ENCODE measurements at regions not wholly inside any gene's neighbourhood (a gene's known extent, or its start where the extent isn't known, plus 50 kb on each side); places are given as distances from the start of the nearest gene placed in this dataset.

DNA sequence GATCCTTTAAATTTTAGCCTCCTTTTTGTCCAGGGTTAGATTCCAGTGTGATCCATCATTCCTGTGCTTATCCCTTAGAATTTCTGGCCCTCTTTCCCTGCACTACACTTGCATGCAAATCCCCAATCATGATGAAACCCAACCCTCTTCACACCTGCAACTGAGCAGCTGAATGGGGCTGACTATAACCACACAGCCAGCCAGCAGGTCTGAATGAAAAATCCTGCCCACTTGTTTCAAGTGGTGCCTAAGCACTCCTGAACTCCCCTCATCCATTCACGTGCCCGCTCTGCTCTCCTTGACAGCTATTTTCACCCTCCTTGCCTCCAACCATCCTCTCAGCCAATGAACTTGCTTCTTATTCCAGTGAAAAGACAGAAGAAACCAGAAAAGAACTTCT, 80.5 kb upstream of the AFF3 start:
- H3K9me3 Mint-ChIP-seq (ENCODE audit: low read depth) = no peaks in the 10 kb centered on the region
- no peaks in the 10 kb centered on the region for H3K36me3 Mint-ChIP-seq (ENCODE audit: insufficient read depth)
- H3K27me3 Mint-ChIP-seq = peaks cover 35% of the 10 kb centered on the region

DNA sequence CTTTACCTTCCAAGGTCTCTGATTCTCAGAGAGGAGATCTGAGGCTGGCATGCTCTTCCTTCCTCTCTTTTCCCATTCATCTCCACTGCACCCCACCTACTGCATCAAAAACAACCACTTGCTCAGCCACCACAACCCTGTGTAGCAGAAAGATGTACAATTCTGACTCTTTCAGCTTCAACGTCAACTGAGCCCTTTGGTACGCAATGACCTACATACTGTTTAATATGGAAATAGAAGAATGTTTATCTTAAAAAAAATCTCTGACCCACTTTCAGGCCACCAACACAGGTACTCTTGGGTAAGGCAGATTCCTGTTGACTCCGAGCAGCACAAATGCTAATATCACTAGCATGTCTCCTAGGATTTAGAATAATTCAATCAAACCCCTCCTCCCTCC, 76.2 kb upstream of the AFF3 start:
- no peak overlapping the region for H3K27ac Mint-ChIP-seq
- H3K4me1 Mint-ChIP-seq (ENCODE audit: low read depth) = no peaks in the 10 kb centered on the region
- H3K36me3 Mint-ChIP-seq (ENCODE audit: insufficient read depth) = no peaks in the 10 kb centered on the region
- H3K4me3 Mint-ChIP-seq (ENCODE audit: low read depth) = no peak overlapping the region
- H3K9me3 Mint-ChIP-seq (ENCODE audit: low read depth) = no peaks in the 10 kb centered on the region
- H3K27me3 Mint-ChIP-seq = peaks cover 16% of the 10 kb centered on the region
- TF ChIP-seq, protein P1, sequence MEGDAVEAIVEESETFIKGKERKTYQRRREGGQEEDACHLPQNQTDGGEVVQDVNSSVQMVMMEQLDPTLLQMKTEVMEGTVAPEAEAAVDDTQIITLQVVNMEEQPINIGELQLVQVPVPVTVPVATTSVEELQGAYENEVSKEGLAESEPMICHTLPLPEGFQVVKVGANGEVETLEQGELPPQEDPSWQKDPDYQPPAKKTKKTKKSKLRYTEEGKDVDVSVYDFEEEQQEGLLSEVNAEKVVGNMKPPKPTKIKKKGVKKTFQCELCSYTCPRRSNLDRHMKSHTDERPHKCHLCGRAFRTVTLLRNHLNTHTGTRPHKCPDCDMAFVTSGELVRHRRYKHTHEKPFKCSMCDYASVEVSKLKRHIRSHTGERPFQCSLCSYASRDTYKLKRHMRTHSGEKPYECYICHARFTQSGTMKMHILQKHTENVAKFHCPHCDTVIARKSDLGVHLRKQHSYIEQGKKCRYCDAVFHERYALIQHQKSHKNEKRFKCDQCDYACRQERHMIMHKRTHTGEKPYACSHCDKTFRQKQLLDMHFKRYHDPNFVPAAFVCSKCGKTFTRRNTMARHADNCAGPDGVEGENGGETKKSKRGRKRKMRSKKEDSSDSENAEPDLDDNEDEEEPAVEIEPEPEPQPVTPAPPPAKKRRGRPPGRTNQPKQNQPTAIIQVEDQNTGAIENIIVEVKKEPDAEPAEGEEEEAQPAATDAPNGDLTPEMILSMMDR (IDR thresholded peaks at IDR 0.05; ENCODE audit: unreplicated experiment) = no peak
- DNase-seq (ENCODE audit: low spot score, unreplicated experiment) = no peak

More for the DNA sequence above, 80.5 kb upstream of the AFF3 start:
- TF ChIP-seq, protein P1 (IDR thresholded peaks at IDR 0.05; ENCODE audit: unreplicated experiment) = no peak
- Mint-ChIP-seq H3K4me1 (ENCODE audit: low read depth) (no peaks in the 10 kb centered on the region), H3K27ac (no peak overlapping the region), H3K4me3 (ENCODE audit: low read depth) (no peak overlapping the region)
- DNase-seq (ENCODE audit: low spot score, unreplicated experiment) = no peak

DNA sequence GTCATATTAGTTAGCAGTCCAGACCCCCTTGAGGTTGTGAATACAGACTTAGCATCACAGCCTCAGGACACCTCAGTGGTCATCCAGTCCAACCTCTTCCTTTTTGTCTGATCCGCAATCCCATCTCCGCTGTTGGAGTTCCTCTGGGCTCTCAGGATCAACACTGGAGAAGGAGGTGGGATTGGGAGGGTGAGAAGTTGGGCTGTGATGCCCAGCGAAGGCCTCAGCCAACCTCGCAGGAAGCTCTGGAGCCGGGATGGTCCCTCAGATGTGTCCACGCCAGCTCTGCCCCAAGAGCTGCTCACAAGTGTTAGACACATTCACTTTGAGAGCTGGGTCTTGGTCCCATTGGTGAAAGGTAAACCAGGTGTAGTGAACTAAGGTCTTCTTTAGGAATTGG, 74.9 kb upstream of the AFF3 start:
- DNase-seq (ENCODE audit: low spot score, unreplicated experiment) = no peak
- peaks cover 7% of the 10 kb centered on the region for H3K27me3 Mint-ChIP-seq
- no peak overlapping the region for H3K27ac Mint-ChIP-seq
- no peaks in the 10 kb centered on the region for H3K9me3 Mint-ChIP-seq (ENCODE audit: low read depth)
- no peaks in the 10 kb centered on the region for H3K36me3 Mint-ChIP-seq (ENCODE audit: insufficient read depth)
- no peak overlapping the region for H3K4me3 Mint-ChIP-seq (ENCODE audit: low read depth)
- TF ChIP-seq, protein P1 (IDR thresholded peaks at IDR 0.05; ENCODE audit: unreplicated experiment) = no peak
- no peaks in the 10 kb centered on the region for H3K4me1 Mint-ChIP-seq (ENCODE audit: low read depth)

DNA sequence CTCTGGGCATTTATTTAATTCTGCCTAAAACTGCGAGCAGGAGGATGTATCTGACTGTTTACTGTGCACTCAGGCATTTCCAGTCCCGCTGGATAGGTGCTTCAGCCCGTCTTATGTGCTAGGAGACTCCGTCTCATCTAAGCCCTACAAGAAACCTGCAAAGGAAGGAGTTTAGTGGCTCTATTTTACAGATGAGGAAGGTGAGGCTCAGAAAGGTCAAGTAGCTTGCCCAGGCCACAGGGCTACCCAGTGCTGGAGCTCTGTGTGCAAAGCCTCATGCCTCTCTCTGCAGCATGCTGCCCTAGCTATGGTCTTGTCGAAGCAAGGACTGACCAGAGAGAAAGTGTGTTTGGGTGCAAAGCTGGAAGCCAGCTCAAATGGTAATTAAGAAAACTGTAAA, 73.6 kb upstream of the AFF3 start:
- Mint-ChIP-seq H3K36me3 (ENCODE audit: insufficient read depth) (no peaks in the 10 kb centered on the region), H3K4me1 (ENCODE audit: low read depth) (no peaks in the 10 kb centered on the region), H3K4me3 (ENCODE audit: low read depth) (no peak overlapping the region), H3K9me3 (ENCODE audit: low read depth) (no peaks in the 10 kb centered on the region), H3K27me3 (no peaks in the 10 kb centered on the region), H3K27ac (no peak overlapping the region)
- TF ChIP-seq, protein P1 (IDR thresholded peaks at IDR 0.05; ENCODE audit: unreplicated experiment) = no peak
- no peak for DNase-seq (ENCODE audit: low spot score, unreplicated experiment)

DNA sequence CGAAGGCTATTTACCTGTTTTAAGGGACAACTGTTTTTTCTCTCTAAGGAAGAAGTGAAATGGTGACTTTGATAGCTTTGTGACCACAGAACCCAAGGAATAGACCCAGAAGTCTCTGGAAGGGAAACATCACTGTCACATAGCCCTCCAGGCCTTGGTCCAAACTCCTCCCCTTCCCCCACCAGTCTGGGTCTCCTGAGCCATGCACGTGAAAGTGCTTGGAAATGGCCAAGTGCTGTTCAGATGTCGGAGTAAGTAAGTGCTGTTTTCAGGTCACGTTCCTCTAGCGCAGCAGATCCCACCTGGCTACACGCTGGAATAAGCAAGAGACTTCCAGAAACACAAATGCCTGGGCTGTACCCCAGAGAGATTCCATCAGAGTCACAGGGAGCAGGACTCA, 73.0 kb upstream of the AFF3 start:
- peaks cover 2% of the 10 kb centered on the region for H3K27me3 Mint-ChIP-seq
- TF ChIP-seq, protein P1 (IDR thresholded peaks at IDR 0.05; ENCODE audit: unreplicated experiment) = no peak
- H3K4me3 Mint-ChIP-seq (ENCODE audit: low read depth) = no peak overlapping the region
- no peaks in the 10 kb centered on the region for H3K4me1 Mint-ChIP-seq (ENCODE audit: low read depth)
- no peak for DNase-seq (ENCODE audit: low spot score, unreplicated experiment)
- H3K27ac Mint-ChIP-seq = no peak overlapping the region
- no peaks in the 10 kb centered on the region for H3K36me3 Mint-ChIP-seq (ENCODE audit: insufficient read depth)
- H3K9me3 Mint-ChIP-seq (ENCODE audit: low read depth) = no peaks in the 10 kb centered on the region

All from progenitor cell of endocrine pancreas (in vitro differentiated cells).